Lung (tissue), 11 donors: ENCODE measurements at regions not wholly inside any gene's neighbourhood (a gene's known extent, or its start where the extent isn't known, plus 50 kb on each side); places are given as distances from the start of the nearest gene placed in this dataset.

Experiments used
- ATAC-seq: fragments of 200-7000 bp; cut with Tn5 transposase; one replicate; pipeline ENCODE4 v1.9.1; 2020; ENCODE audit warnings: moderate number of reproducible peaks; ENCODE audit not compliant: insufficient read depth, low FRiP score
- DNase-seq, 3 donors: peaks; one replicate each; pipeline ENCODE4 v3.0.0-alpha.2; 2013 to 2017
- H3K27ac ChIP-seq, 2 donors: one replicate each; pipeline ENCODE4 v1.5.1; 2013; ENCODE audit warnings: mild to moderate bottlenecking in 2 of 2, moderate library complexity in 2 of 2, control low read depth in 1 of 2, inconsistent platforms in 1 of 2, low read depth in 1 of 2, low read length in 1 of 2
- H3K27me3 ChIP-seq, 3 donors: one replicate each; pipeline ENCODE4 v1.5.1; 2013; ENCODE audit warnings: low read length in 2 of 3; ENCODE audit not compliant: control insufficient read depth in 3 of 3, insufficient read depth in 3 of 3
- H3K36me3 ChIP-seq, 4 donors: one replicate each; pipeline ENCODE4 v1.5.1; 2013; ENCODE audit warnings: low read length in 4 of 4, mild to moderate bottlenecking in 1 of 4, moderate library complexity in 1 of 4; ENCODE audit not compliant: control insufficient read depth in 4 of 4, insufficient read depth in 4 of 4
- H3K4me1 ChIP-seq, 5 donors: one replicate each; pipeline ENCODE4 v1.5.1; 2013; ENCODE audit warnings: low read length in 5 of 5, mild to moderate bottlenecking in 2 of 5, moderate library complexity in 1 of 5; ENCODE audit not compliant: control insufficient read depth in 5 of 5, insufficient read depth in 5 of 5
- H3K4me3 ChIP-seq: one replicate; pipeline ENCODE4 v1.5.1; 2013; ENCODE audit warnings: mild to moderate bottlenecking, control low read depth, moderate library complexity
- H3K9ac ChIP-seq, 2 donors: one replicate each; pipeline ENCODE4 v1.5.1; 2013; ENCODE audit warnings: low read length in 2 of 2, control low read depth in 1 of 2; ENCODE audit not compliant: insufficient read depth in 1 of 2
- H3K9me3 ChIP-seq, 4 donors: one replicate each; pipeline ENCODE4 v1.5.1; 2013; ENCODE audit warnings: low read length in 3 of 4, mild to moderate bottlenecking in 1 of 4, moderate library complexity in 1 of 4; ENCODE audit not compliant: control insufficient read depth in 4 of 4, insufficient read depth in 3 of 4
- CTCF ChIP-seq: IDR thresholded peaks from 2 replicates; pipeline ENCODE4 v1.5.1; 2012; ENCODE audit warnings: mild to moderate bottlenecking; ENCODE audit errors: control extremely low read depth, extremely low read depth
- WGBS, 2 donors: extraction: QIAGEN DNeasy Blood & Tissue Kit; methylation state at CpG; one replicate each; pipeline ENCODE4 v1.1.7; 2013; 5-methylcytosine and 5-hydroxymethylcytosine counted together
- donor health status: control.
- donor health status: control.
- donor health status: Bipolar disorder and iron deficiency.
- donor health status: healthy.
- donor health status: DM: yes; HTN: yes; CAD: no.

GRCh38 chr2:38509947-38510326, 92.8 kb downstream of the HNRNPLL start:
- Histone ChIP-seq H3K27me3 (no peaks in the 10 kb centered on the region), H3K4me1 (peaks cover 0 to 13% (median 6%) of the 10 kb centered on the region in 5 donors), H3K4me3 (no peak overlapping the region), H3K36me3 (no peaks in the 10 kb centered on the region), H3K27ac (no peak overlapping the region), H3K9me3 (no peaks in the 10 kb centered on the region), H3K9ac (no peak overlapping the region)
- TF ChIP-seq CTCF, result no peak
- DNase-seq, result no peak
- ATAC-seq, result no peak
- 92 to 93% methylated on average over 2 of the region's 2 CpGs for WGBS, 2 donors

GRCh38 chr2:38509314-38509946, 93.3 kb downstream of the HNRNPLL start:
- no peak for DNase-seq
- no peak overlapping the region for H3K27ac ChIP-seq
- H3K36me3 ChIP-seq, result no peaks in the 10 kb centered on the region
- no peak overlapping the region for H3K4me3 ChIP-seq
- peaks cover 0 to 13% (median 6%) of the 10 kb centered on the region in 5 donors for H3K4me1 ChIP-seq
- no peaks in the 10 kb centered on the region for H3K27me3 ChIP-seq
- WGBS, 2 donors, result 70 to 79% methylated on average over 5 of the region's 5 CpGs
- no peaks in the 10 kb centered on the region for H3K9me3 ChIP-seq
- no peak for ATAC-seq
- H3K9ac ChIP-seq, result no peak overlapping the region
- TF ChIP-seq CTCF, result no peak

- H3K9ac ChIP-seq, result no peak overlapping the region
- ATAC-seq (peak; percentile 41), DNase-seq (peak; percentile 92 to 95 (median 95))
- WGBS, 2 donors, result 24 to 36% methylated on average over 10 of the region's 10 CpGs
- TF ChIP-seq CTCF, result peak; percentile 51
- H3K27ac ChIP-seq, result peak overlapping the region in 1 of 2 donors; percentile 54
- no peaks in the 10 kb centered on the region for H3K9me3 ChIP-seq
- no peaks in the 10 kb centered on the region for H3K36me3 ChIP-seq
- no peaks in the 10 kb centered on the region for H3K27me3 ChIP-seq
- peaks cover 0 to 13% (median 6%) of the 10 kb centered on the region in 5 donors for H3K4me1 ChIP-seq
- no peak overlapping the region for H3K4me3 ChIP-seq
These were observed 94.3 kb downstream of the HNRNPLL start for GRCh38 chr2:38508311-38509039.
